ENCODE measurements at regions not wholly inside any gene's neighbourhood (a gene's known extent, or its start where the extent isn't known, plus 50 kb on each side); places are given as distances from the start of the nearest gene placed in this dataset.

DNA sequence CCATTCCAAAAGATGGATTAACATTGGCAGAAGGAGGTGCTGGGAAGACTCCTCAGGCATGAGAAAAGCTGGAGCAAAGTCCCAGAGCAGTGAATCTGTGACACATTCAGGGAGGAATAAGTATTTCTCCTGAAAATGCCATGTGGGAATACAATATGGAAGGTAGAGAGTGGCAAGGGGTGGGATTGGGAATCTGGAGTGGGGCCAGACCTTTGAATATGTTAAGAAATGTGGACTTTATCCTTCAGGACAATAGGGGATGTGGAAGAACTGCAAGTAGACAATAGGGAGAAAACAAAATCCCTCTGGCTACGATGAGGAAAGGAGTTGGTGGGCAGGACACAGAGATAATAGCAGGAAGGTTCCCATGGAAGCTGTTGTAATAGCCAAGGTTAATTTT lies 305.6 kb upstream of the TGFBR2 start:
- POLR2A ChIA-PET, result no interaction called here
- DNase-seq (ENCODE audit: extremely low spot score), result no peak
- TF ChIP-seq, protein P1, sequence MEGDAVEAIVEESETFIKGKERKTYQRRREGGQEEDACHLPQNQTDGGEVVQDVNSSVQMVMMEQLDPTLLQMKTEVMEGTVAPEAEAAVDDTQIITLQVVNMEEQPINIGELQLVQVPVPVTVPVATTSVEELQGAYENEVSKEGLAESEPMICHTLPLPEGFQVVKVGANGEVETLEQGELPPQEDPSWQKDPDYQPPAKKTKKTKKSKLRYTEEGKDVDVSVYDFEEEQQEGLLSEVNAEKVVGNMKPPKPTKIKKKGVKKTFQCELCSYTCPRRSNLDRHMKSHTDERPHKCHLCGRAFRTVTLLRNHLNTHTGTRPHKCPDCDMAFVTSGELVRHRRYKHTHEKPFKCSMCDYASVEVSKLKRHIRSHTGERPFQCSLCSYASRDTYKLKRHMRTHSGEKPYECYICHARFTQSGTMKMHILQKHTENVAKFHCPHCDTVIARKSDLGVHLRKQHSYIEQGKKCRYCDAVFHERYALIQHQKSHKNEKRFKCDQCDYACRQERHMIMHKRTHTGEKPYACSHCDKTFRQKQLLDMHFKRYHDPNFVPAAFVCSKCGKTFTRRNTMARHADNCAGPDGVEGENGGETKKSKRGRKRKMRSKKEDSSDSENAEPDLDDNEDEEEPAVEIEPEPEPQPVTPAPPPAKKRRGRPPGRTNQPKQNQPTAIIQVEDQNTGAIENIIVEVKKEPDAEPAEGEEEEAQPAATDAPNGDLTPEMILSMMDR (IDR thresholded peaks at IDR 0.05; ENCODE audit: control extremely low read depth, extremely low read depth, low read depth, missing control alignments), result no peak
- CTCF ChIA-PET, result no interaction called here

GRCh38 chr3:30302027-30302426 lies 304.4 kb upstream of the TGFBR2 start:
- POLR2A ChIA-PET, result no interaction called here
- no peak for DNase-seq (ENCODE audit: extremely low spot score)
- CTCF ChIA-PET, result no interaction called here
- TF ChIP-seq, protein P1 (IDR thresholded peaks at IDR 0.05; ENCODE audit: control extremely low read depth, extremely low read depth, low read depth, missing control alignments), result no peak

GRCh38 chr3:30303770-30304169 lies 302.6 kb upstream of the TGFBR2 start:
- TF ChIP-seq, protein P1 (IDR thresholded peaks at IDR 0.05; ENCODE audit: control extremely low read depth, extremely low read depth, low read depth, missing control alignments), result no peak
- DNase-seq (ENCODE audit: extremely low spot score), result no peak
- CTCF ChIA-PET, result no interaction called here
- POLR2A ChIA-PET, result no interaction called here

DNA sequence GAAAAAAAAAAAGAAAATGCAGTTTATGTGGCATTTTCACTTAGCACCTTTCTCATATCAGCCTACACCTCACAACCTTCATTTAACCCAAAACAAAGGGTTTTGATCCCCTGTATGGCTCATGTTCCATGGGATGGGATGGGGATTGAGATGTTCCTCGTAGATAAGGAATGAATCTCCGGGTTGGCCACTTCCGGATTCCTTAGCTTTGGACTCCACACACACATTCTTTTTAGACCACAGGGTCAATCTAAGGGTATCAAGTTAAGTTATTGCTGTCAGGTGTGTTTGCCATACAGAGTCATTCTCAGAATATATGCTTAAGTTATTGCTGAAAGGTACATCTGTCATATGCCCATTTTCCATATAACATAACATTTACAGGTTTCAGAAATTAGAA lies 301.4 kb upstream of the TGFBR2 start:
- ChIA-PET POLR2A (no interaction called here), CTCF (no interaction called here)
- no peak for DNase-seq (ENCODE audit: extremely low spot score)
- TF ChIP-seq, protein P1 (IDR thresholded peaks at IDR 0.05; ENCODE audit: control extremely low read depth, extremely low read depth, low read depth, missing control alignments), result no peak

- ChIA-PET CTCF (interaction anchor here (1.2 to 1.4 kb wide), 2 partner anchors 18 to 29 kb away, joined by 3 read pairs; no protein-coding TSS in a partner anchor), POLR2A (no interaction called here)
- no peak for DNase-seq (ENCODE audit: extremely low spot score)
- TF ChIP-seq, protein P1 (IDR thresholded peaks at IDR 0.05; ENCODE audit: control extremely low read depth, extremely low read depth, low read depth, missing control alignments), result no peak
Observed at GRCh38 chr3:30306896-30307295, 299.5 kb upstream of the TGFBR2 start.

GRCh38 chr3:30307372-30307950 lies 298.9 kb upstream of the TGFBR2 start:
- TF ChIP-seq, protein P1 (IDR thresholded peaks at IDR 0.05; ENCODE audit: control extremely low read depth, extremely low read depth, low read depth, missing control alignments), result no peak
- ChIA-PET POLR2A (no interaction called here), CTCF (no interaction called here)
- no peak for DNase-seq (ENCODE audit: extremely low spot score)

DNA sequence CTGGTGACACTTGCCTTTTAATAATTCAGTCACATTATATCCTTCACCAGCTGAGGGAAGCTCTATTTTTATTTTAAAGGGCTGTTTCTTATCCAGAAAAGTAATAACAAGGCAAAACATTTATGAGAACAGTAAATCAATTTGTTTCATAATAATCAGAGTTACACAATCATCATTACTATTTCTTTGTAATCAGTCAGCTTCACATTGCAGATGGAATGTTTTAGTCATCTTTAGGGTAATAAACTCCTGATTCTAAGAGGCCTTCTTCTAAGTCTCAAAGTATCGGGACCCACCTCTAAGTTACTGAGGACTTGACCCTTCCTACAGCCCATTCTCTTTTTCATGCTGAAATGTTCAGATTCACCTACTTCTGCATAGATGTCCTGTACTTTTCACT lies 298.3 kb upstream of the TGFBR2 start:
- POLR2A ChIA-PET, result no interaction called here
- DNase-seq (ENCODE audit: extremely low spot score), result no peak

More for the DNA sequence above, 298.3 kb upstream of the TGFBR2 start:
- CTCF ChIA-PET, result no interaction called here
- TF ChIP-seq, protein P1 (IDR thresholded peaks at IDR 0.05; ENCODE audit: control extremely low read depth, extremely low read depth, low read depth, missing control alignments), result no peak

Measured in GM10248 (cell line).